ENCODE measurements at regions not wholly inside any gene's neighbourhood (a gene's known extent, or its start where the extent isn't known, plus 50 kb on each side); places are given as distances from the start of the nearest gene placed in this dataset.

DNA sequence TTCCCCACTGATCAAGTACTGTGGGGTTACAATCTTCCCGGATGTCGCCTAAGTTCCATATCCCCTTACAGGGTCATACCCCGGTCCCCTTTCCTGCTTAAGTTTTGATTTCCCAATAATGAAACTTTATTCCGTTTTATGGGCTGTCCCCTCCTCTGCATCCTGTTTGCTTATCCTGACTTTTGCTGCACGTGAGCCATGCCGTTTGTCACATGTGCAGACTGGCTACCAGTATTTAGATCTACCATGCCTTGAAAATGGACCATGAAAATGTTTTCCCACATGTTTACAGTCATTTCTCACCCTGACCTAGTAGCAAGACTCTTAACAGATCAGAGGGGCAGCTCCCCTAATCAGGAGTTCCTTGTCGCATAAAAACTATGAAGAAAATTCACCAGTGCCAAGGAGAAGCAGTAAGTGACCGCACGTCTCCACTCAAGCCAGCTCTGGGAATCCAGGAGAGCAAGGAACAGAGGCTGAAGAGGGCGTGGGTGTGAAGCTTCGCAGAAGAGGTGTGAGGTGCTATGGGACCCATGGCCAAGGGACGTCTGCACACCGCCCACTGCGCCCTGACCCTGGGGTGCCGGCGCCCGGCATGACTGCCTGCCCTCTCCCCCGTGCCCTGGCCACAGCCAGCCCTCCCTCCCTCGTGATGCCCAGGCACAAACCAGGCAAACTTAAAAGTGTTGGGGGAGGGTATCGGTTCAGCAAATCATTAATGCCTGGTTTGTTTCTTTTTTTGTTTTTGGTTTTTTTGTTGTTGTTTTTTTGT, 440.8 kb upstream of the SALL3 start:
- no peak for DNase-seq (ENCODE audit: low read depth)

DNA sequence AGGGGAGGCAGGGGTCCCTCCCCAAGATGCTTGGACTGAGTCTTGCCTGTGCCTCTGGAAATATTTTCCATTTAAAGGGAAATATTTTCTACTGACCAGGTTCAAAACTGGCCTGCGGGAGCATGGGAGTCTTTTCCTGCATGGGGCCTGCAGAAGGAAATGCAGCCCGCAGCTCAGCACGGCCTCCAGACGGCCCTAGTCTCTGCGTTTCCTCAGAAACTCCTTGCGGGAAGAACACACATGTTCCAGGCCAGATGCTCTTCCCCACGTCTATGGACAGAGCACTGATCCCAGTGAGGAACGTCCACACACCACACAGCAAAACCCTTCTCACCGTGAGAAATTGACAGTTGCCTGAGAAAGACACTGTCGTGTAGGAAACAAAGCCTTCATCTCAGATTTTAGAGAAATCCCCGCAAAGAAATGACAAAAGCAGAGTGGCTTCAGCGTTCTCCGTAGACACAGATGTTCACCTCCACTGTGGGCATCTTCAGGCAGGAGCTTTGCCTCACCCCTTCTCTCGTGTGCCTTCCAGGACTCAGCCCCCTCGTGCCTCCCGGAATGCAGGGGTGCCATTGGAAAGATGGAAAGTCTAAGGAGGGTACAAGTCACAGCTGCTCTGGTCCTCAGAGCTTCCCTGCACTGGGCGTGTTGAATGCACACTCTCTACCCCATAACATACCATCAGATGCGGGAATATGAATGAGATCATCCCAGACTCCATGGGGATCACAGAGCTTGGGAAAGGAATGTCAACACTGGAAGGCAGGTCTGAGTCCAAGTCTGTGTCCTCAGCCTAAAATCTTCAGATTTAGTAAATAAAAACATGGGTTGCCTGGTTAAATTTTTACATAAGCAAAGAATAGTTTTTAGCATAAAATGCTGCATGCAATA, 438.7 kb upstream of the SALL3 start:
- no peak for DNase-seq (ENCODE audit: low read depth)

DNA sequence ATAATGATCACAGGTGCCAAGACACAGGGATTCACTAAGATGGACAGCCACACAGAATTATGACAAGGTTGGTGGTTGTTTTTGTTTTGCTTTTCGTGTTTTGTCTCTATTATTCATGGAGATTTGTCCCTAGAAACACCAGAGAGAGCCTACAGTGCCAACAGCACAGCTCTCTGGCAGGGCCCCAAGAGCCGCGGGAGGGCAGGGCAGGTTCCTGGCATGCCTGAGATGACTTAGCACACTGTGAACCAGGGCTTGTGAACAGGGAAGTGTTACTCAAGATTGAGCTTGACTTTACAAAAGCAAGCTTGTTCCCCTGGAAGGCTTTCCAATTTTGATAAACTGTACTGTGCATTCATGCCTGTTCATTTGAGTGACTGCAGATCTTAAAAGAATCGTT, 437.4 kb upstream of the SALL3 start:
- DNase-seq (ENCODE audit: low read depth) = no peak

DNA sequence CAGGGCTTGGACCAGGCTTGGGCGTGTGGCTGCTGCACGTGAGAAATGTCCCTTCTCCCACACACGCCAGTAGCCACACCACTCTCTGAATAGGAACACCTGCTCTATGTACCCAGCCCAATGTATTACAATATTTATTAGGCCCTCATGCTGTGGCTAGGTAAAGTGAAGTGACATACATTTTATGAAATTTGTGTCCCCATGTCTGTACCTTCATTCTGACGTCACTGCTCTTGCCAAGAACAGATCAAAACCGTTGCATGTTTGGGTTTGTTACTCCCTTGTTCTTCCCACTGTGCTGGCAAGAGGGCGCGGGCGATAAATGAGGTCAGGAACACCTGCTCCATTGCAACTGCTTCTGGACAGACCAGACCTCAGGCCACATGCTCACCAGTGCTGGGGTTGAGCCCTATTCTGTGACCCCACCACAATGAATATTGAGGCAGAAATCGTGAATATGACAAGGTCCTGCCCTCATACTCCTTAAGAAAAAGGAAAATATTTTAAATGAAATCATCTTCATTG, 436.4 kb upstream of the SALL3 start:
- no peak for DNase-seq (ENCODE audit: low read depth)

DNA sequence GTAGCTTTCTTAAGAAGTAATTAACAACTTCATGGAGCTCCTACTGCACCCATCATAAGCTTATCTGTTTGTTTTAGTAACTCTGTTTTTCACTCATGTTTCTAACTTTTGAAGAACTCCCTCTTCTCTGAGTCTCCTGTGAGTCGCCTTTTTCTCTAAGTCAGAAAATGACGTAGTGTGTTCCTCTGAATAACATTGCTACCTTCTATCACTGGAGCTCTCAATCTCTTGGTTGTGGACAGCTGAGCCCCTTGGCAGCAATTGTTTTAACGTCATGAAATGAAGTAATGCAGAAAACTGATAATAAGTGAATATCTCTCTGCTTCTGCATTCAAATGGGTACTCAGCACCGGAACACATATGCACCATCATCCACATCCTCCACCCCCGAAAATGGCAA, 433.3 kb upstream of the SALL3 start:
- no peak for DNase-seq (ENCODE audit: low read depth)

DNA sequence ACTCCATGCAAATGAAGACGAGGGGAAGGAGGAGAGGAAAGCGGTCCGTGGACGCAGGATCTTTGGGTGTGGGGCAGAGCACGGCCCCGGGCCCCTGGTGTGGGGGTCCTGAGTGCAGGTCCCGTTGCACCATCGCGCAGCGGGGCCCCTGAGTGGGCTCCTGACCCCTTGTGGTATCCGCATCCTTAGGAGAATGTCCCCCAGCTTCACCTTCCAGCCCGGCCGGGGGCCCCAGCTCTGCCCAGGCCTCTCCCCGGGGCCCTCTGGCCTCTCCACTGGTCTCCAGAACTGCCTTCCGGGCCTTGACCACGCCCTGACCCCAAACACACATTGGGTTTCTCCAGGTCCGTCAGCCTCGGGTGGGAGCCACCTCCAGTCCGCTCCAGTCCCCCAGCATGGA, 431.8 kb upstream of the SALL3 start:
- no peak for DNase-seq (ENCODE audit: low read depth)

DNA sequence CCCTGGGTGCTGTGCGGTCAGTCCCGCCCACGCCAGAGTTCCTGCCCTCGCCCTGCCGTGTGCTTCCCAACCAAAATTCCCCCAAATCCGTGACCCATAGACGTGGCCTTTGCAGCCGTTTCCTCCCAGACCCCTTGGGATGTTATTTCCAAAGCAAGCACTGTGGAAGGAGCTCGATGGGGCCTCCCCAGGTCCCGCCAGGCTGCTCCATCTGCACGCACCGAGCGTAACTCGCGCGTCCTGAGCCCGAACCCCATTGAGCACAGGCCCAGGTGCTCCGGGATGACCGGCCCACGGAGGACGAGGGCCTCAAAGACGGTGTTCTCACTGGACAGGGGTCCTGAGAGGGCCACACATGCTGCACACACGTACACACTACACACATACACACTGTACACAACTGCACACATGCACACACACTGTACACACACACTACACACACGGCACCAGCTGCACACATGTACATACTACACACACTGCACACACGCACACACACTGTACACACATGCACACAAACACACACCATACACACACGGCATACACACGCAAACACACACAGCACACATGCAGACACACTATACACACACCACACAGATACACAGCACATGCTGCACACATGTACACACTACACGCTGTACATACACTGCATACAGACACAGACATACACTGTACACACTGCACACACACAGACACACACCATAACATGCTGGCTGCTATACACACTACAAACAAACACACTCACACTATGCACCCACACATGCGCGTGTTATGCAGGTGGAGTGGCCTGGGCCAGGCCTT, 431.2 kb upstream of the SALL3 start:
- no peak for DNase-seq (ENCODE audit: low read depth)

DNA sequence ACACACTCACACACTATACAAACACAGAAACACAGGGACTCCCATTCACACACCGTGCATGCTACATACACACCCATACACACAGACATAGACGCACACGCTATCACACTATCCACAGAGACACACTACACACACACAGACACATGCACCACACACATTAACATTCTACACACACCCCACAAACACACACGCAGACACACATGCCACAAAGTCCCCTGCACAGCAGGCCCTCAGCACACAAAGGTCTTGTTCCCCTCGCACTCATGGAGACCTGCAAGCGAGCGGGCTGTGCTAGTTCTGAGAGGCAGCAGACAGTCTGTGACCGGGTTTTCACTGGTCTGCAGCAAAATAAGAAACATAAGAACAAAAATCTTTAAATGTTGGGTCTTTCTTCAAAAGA, 429.6 kb upstream of the SALL3 start:
- no peak for DNase-seq (ENCODE audit: low read depth)

DNA sequence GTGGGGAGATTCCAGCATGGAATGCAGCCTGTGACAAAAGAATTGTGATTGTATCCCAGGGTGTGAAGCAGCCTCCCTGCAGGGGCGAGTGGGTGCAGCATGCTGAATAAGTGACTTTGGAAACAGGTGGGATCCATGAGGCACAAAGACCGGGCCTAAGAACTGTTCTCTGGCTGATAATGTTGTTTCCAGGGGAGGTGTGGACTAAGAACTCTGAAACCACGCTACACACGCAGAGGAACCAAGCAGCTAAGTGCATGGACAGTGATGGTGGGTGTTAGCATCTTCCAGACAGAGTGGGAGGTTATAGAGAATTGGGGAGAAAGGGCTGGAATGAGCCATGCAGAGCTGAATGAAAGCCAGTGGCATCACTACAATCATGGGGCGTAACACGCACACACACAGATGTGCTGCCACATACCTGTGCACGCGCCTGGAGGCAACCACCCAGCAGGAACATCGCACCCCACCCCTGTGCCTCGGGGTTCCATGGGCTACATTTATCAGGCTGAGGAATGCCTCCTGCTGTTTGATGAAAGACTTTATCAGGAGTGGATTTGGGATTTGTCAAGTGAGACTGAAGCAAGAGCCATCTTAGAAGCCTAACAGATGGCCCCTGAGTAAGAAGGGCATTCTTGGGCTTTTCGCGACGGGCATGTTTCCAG, 424.5 kb upstream of the SALL3 start:
- DNase-seq (ENCODE audit: low read depth) = no peak

DNA sequence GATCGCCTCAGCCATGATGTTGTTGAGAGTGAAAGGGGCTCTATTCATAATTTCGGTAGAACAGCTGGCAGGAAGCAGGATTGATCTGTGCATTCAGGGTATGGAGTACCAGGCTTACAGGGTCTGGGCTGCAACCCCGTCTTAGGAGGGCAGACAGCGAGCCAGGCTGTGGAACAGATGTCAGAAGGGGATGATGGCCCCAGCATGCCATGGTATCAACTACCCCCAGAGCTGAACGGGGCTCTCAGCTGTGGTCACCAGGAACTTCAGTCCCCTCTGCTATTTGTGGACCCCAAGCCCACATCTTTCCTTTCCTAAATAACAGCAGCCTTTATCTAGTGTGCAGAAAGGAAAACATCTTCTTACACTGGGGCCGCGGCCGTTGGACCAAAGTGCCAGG, 422.2 kb upstream of the SALL3 start:
- no peak for DNase-seq (ENCODE audit: low read depth)

DNA sequence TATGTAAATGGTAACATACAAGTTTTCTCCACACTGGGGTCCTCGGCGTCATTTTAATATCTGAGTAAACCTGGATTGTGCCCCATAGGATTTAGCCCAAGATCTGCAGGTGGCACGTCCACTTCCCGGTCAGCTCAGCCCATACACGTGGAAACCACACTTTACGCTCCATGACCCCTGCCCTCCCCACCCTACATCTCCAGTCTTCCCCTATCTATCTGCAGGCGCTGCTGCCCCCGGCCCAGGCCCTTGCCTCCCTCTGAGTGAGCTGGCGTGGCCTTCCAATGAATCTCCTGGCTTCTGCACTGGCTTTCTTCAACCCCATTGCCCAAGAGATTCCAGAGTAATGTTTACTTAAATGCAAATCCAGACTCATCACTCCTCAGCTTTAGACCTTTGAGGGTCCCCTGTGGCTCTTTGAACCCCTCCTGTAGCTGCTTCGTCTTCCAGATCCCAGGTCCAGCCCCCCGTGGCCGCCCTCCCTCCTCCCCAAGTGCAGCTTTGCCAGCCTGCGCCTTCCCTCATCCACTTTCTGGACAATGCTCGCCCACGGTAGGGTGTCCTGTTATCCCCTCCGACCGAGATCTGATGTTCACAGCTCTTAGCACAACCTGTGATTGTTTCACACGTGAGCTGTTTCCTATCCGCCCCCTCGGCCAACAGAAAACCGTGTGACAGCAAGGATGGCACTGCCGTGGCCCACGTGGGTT, 421.4 kb upstream of the SALL3 start:
- DNase-seq (ENCODE audit: low read depth) = no peak

DNA sequence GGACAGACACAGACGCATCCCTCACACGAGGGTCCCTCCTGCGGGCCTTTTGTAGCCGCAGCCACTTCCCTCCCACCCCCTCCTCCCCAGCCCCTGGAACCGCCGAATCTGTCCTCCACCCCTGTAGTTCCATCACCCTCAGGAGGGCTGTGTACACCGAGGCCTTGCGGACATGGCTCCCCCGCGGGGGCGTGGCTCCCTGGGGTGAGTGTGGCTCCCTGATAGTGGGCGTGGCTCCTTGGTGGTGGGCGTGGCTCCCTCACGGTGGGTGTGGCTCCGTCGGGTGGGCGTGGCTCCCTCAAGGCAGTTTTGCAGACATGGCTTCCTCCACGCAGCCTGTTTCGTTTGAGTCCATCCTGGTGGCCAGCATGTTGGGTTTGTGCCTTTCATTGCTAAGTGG, 420.7 kb upstream of the SALL3 start:
- DNase-seq (ENCODE audit: low read depth) = no peak

DNA sequence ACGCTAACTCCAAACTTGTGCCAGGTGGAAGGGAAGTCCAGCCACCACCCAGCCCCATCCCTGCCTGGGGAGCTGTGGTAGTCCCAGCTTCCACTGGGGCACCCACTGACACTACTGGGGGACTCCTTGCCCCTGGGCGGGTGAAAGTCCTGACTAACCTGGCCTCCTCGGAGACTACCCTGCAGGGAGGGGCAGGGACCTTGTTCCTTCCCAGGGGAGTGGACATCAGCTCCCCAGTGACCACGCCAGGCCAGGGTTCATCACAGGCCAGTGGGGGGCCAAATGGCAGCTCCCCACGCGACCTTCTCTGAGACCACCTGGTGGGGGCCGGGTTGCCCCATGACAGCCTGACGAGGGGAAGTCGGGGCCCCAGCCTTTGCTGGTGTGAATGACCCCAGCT, 420.0 kb upstream of the SALL3 start:
- DNase-seq (ENCODE audit: low read depth) = no peak

DNA sequence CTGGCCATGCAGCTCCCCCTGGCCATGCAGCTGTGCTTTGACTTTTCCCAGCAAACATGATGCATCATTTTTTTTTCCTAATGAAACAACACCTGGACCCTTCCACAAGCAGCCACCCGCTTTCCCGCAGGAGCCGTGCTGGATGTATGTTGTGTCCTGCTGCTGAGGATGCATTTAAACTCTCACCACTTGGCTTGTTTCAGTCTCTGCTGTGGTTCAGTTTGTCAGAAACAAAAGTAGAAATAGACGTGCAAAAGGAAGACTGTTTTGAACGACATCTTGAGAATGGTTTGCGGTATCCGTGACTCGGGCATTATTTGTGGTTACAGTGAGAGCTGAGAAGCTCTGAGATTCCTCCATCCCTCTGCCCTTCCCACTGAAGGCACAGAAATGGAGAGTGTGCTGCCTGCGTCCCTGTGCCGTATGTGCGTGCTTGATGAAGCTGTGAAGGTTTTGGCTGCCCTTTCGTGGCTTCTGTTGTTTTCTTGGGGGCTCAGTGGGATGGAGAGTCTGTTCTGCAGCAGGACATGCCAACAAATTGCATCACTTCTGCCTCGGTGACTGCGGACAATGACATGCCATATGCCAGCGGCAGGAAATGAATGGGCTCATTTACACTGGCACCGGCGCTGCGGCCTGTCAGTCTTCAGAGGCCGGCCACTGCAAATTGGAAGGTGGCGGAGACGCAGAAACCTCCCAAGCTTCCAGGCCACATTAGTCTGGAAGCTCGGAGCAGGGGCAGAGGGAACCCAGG, 417.7 kb upstream of the SALL3 start:
- no peak for DNase-seq (ENCODE audit: low read depth)

DNA sequence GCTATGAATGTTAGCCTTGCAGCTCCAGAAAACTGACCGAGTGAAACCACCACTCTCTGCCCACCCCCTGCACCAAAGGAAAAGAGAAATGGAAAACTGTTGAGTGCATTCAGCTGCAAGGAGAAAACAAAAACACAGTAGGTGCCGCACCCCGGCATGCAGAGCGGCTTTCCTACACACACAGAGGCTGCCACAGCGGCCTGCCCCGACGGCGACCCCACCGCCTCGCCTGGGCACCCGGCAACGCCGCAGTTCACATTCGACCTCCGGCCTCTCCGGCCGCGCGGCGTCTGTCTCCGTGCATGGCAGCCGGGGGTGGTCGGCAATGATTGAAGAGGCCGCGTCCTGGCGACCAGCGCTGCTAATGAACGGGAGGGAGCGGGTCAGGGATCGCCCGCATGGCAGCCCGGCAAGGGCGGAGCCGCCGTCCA, 417.1 kb upstream of the SALL3 start:
- DNase-seq (ENCODE audit: low read depth) = no peak

DNA sequence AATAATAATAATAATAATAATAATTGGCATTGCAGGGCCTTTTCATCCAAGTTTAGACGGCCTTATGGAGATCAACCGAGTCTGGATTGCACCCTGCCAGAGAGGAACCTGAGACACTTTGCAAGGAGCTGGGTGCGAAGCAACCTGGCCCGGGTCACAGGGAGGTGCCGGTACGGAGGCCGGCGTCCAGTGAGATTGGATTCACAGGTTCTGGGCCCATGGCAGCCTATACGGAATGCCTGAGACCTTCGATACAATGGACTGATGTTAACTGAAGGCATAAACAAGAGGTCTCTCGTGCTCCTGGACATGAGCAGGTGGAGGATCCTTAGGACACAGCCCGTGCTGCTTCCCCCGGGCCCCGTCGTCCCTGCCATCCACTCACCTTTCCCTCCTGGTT, 416.5 kb upstream of the SALL3 start:
- DNase-seq (ENCODE audit: low read depth) = no peak

DNA sequence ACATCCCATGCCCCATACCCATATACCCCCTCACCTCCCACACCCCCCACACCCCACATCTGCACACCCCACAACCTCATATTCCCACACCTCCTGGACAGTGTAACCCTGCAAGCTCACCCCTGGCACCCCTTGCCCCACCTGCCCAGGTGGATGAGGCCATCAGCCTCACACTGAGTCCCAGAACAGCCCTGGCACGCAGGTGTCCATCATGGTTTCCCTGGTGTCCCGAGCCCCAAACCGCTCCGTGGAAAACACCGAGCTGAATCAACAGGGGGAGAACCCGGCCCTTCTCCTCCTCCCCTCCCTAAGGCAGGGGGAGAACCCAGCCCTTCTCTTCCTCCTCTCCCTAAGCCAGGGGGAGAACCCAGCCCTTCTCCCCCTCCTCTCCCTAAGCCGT, 415.6 kb upstream of the SALL3 start:
- no peak for DNase-seq (ENCODE audit: low read depth)

DNA sequence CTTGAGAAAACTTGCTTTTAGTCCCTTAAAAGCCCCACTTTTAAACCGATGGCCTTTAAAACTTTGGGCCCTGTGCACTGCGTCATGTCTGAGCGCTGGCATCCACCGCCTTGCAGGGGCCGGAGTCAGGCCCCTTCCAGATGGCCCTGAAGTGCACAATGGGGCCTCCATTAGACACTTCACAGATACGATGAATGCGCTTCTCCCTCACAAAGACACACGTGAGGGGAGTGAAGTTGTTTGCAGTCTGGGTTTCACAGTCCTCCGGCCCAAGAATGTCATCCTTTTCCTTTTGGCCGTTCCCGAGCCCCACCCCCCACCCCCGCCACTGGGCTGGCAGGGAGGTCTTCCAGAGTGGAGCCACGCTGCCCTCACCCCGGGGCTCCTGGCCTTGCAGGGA, 415.1 kb upstream of the SALL3 start:
- DNase-seq (ENCODE audit: low read depth) = no peak

DNA sequence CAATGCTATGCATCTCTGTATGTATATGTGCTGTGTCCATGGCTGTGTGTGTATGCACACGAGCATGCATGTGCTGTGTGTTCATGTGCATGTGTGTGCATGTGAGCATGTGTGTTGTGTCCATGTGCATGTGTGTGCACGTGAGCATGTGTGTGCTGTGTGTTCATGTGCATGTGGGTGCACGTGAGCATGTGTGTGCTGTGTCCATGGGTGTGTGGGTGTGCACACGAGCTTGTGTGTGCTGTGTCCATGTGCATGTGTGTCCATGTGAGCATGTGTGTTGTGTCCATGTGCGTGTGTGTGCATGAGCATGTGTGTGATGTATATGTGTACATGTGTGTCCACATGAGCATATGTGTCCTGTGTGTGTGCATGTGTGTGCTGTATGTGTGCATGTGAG, 414.4 kb upstream of the SALL3 start:
- DNase-seq (ENCODE audit: low read depth) = no peak

DNA sequence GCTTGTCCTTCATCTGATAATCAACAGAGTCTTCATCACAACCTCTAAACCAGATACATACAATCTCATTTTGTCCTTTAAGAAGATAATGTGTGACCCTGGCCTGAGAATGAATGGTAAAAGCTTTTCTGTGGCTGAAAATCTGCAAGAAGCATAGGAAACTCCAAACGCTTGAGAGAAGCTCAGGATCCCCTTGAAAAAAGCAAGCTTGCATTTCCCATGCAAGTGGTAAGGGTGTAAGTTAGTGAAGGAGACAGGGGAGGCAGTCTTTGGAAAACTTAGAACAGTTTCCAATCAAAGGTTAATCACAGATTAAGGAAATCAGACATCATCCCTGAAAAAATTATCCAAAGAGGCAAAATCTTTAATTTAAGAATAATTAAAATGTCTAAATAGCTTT, 413.6 kb upstream of the SALL3 start:
- DNase-seq (ENCODE audit: low read depth) = no peak

DNA sequence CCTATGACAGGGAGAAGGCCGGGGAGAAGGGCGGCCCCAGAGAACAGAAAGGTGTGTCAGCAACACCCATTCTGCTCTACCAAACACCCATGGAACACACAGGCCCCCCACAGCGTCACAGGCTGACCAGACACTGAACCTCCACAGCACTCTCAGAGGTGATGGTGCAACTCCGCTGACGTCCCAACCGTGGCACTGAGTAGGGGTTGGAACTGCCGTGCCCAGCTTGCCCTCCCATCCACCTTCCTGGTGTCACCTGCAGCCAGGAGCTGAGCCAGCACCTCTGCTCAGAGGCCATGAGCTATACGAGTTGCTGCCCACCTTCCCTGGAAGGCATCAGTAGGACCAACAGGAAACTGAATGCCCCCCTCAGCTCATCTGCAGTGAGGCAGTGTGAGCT, 412.9 kb upstream of the SALL3 start:
- no peak for DNase-seq (ENCODE audit: low read depth)

All from activated gamma-delta T cell treated with anti-CD3 and anti-CD28 coated beads, Interleukin-2, amount 50 U/mL, for 16 hours (primary cell).